NCI-H446 (cell line): ENCODE measurements at regions not wholly inside any gene's neighbourhood (a gene's known extent, or its start where the extent isn't known, plus 50 kb on each side); places are given as distances from the start of the nearest gene placed in this dataset.
A peak's percentile ranks its signal among the peaks of the same experiment; 100 is the strongest.
"Not testable (repeated sequence)": the region's sequence is repeated elsewhere in the genome, so short reads cannot be mapped to it uniquely, and the experiment has no call there.

ENCODE experiments used
- DNase-seq, 2 experiments: peaks; one replicate each; lab custom pipeline; 2025; lab: John Stamatoyannopoulos, UW

- not testable (repeated sequence) for DNase-seq
Observed at GRCh38 chr10:95137990-95138625, 55.9 kb upstream of the ACSM6 start.

GRCh38 chr10:95134490-95134889 lies 59.5 kb upstream of the ACSM6 start:
- no peak for DNase-seq

GRCh38 chr10:95133997-95134396 lies 60.0 kb upstream of the ACSM6 start:
- peak in 1 of 2 experiments; percentile 33 for DNase-seq

GRCh38 chr10:95133016-95133752 lies 60.9 kb upstream of the ACSM6 start:
- DNase-seq = peak; percentile 34 to 81

- not testable (repeated sequence) for DNase-seq
Observed at GRCh38 chr10:95130429-95130828, 61.1 kb upstream of the CYP2C8 start.

- no peak for DNase-seq
Observed at GRCh38 chr10:95125582-95125981, 56.3 kb upstream of the CYP2C8 start.

- DNase-seq = no peak
Observed at GRCh38 chr10:95122736-95123135, 53.4 kb upstream of the CYP2C8 start.

GRCh38 chr10:95121904-95122303 lies 52.6 kb upstream of the CYP2C8 start:
- peak in 1 of 2 experiments; percentile 4 for DNase-seq
